HL-60 (cell line): ENCODE measurements at regions not wholly inside any gene's neighbourhood (a gene's known extent, or its start where the extent isn't known, plus 50 kb on each side); places are given as distances from the start of the nearest gene placed in this dataset.
"Not testable (repeated sequence)": the region's sequence is repeated elsewhere in the genome, so short reads cannot be mapped to it uniquely, and the experiment has no call there.

Experiments used
- POLR2AphosphoS5 ChIP-seq: IDR thresholded peaks from 2 replicates; pipeline ENCODE4 v1.6.1; 2012; ENCODE audit warnings: low read depth
- TF ChIP-seq, protein P1 (sequence below): IDR thresholded peaks from one replicate; pipeline ENCODE4 v1.5.1; 2011; ENCODE audit warnings: low read length, control low read depth, inconsistent platforms; ENCODE audit not compliant: insufficient read depth

DNA sequence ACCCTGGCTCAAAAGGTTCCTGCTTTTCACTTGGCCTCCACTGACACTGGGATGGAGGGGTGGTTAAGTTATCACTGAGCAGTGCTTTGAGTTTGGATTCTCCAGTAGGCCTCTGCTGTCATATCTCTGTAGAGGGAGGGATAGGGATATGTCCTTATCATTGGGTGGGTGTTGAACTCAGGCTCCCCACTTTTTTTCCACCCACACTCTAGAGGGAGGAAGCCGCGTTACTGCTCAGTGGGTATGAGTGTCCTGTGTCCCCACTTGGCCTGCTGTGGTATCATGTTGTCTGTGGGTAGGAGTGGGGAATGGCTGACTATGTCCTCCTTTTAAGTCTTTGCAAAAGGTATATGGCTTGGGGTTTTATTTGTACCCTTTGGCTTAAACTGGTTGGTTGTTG, 80.7 kb upstream of the TPTE start:
- TF ChIP-seq, protein P1, sequence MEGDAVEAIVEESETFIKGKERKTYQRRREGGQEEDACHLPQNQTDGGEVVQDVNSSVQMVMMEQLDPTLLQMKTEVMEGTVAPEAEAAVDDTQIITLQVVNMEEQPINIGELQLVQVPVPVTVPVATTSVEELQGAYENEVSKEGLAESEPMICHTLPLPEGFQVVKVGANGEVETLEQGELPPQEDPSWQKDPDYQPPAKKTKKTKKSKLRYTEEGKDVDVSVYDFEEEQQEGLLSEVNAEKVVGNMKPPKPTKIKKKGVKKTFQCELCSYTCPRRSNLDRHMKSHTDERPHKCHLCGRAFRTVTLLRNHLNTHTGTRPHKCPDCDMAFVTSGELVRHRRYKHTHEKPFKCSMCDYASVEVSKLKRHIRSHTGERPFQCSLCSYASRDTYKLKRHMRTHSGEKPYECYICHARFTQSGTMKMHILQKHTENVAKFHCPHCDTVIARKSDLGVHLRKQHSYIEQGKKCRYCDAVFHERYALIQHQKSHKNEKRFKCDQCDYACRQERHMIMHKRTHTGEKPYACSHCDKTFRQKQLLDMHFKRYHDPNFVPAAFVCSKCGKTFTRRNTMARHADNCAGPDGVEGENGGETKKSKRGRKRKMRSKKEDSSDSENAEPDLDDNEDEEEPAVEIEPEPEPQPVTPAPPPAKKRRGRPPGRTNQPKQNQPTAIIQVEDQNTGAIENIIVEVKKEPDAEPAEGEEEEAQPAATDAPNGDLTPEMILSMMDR, result not testable (repeated sequence)
- not testable (repeated sequence) for TF ChIP-seq POLR2AphosphoS5
